ENCODE measurements at regions not wholly inside any gene's neighbourhood (a gene's known extent, or its start where the extent isn't known, plus 50 kb on each side); places are given as distances from the start of the nearest gene placed in this dataset.

- DNase-seq = no peak
Measured at GRCh38 chr2:235265348-235265965, 228.4 kb upstream of the AGAP1 start.

- DNase-seq = no peak
Measured at GRCh38 chr2:235267251-235267650, 226.6 kb upstream of the AGAP1 start.

GRCh38 chr2:235268535-235268934 lies 225.3 kb upstream of the AGAP1 start:
- DNase-seq = no peak

- no peak for DNase-seq
Measured at GRCh38 chr2:235270291-235270690, 223.6 kb upstream of the AGAP1 start.

GRCh38 chr2:235270956-235271355 lies 222.9 kb upstream of the AGAP1 start:
- DNase-seq = no peak

GRCh38 chr2:235271936-235272335 lies 221.9 kb upstream of the AGAP1 start:
- no peak for DNase-seq

- DNase-seq = no peak
Measured at GRCh38 chr2:235274023-235274422, 219.8 kb upstream of the AGAP1 start.

- no peak for DNase-seq
Measured at GRCh38 chr2:235277485-235277884, 216.4 kb upstream of the AGAP1 start.

GRCh38 chr2:235278771-235279355 lies 215.0 kb upstream of the AGAP1 start:
- no peak for DNase-seq

- DNase-seq = no peak
Measured at GRCh38 chr2:235279965-235280364, 213.9 kb upstream of the AGAP1 start.

- DNase-seq = no peak
Measured at GRCh38 chr2:235283246-235283645, 210.6 kb upstream of the AGAP1 start.

GRCh38 chr2:235286622-235287374 lies 207.0 kb upstream of the AGAP1 start:
- DNase-seq = no peak

GRCh38 chr2:235287375-235287733 lies 206.5 kb upstream of the AGAP1 start:
- no peak for DNase-seq

- DNase-seq = no peak
Measured at GRCh38 chr2:235291461-235291860, 202.4 kb upstream of the AGAP1 start.

- no peak for DNase-seq
Measured at GRCh38 chr2:235293061-235293460, 200.8 kb upstream of the AGAP1 start.

GRCh38 chr2:235295831-235296230 lies 198.0 kb upstream of the AGAP1 start:
- DNase-seq = no peak

- no peak for DNase-seq
Measured at GRCh38 chr2:235300368-235301201, 193.3 kb upstream of the AGAP1 start.

- DNase-seq = no peak
Measured at GRCh38 chr2:235301202-235302076, 192.4 kb upstream of the AGAP1 start.

- no peak for DNase-seq
Measured at GRCh38 chr2:235302263-235302662, 191.6 kb upstream of the AGAP1 start.

- no peak for DNase-seq
Measured at GRCh38 chr2:235303499-235304291, 190.1 kb upstream of the AGAP1 start.

- DNase-seq = no peak
Measured at GRCh38 chr2:235305678-235306077, 188.2 kb upstream of the AGAP1 start.

GRCh38 chr2:235311044-235311443 lies 182.8 kb upstream of the AGAP1 start:
- no peak for DNase-seq

Measured in activated naive CD4-positive, alpha-beta T cell treated with anti-CD3 and anti-CD28 coated beads, Interleukin-2, amount 50 U/mL, for 16 hours (primary cell).